ENCODE measurements at regions not wholly inside any gene's neighbourhood (a gene's known extent, or its start where the extent isn't known, plus 50 kb on each side); places are given as distances from the start of the nearest gene placed in this dataset.

- no peak for DNase-seq (ENCODE audit: low read depth)
These were observed 483.2 kb downstream of the TLR4 start for GRCh38 chr9:118187408-118187807.

DNA sequence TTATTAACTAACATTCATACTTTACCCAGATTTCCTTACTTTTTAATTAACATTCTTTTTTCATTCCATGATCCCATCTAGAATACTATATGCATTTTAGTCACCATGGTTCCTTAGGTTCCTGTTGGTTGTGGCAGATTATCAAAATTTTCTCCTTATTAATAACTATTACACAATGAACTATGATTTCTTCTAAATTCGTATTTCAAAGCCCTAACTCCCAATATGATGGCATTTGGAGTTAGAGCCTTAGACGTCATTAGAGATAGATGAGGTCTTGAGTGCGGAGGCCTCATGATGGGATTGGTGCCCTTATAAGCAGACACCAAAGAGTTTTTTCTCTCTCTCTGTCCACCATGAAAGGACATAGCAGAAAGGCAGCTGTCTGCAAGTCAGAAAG, 485.4 kb downstream of the TLR4 start:
- no peak for DNase-seq (ENCODE audit: low read depth)

- no peak for DNase-seq (ENCODE audit: low read depth)
These were observed 488.6 kb downstream of the TLR4 start for GRCh38 chr9:118192807-118193206.

DNA sequence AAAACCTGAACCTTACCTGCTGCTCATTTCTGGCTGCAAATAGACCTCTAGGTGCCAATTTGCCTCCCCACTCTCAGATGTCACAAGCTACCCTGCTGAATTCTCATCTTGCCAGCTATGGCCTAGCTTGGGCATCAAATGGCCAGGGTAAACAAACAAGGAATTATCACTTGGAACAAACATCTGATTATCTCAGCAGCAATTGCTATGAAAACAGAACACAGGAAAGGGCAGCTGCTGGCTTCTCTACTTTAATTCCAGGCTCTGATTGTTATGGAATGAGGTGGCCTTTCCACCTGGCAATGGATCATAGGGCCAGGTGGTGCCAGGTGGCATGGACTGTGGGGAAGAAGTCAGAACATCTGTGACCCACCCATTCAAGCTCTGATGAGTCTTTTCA, 505.1 kb downstream of the TLR4 start:
- DNase-seq (ENCODE audit: low read depth), result no peak

DNA sequence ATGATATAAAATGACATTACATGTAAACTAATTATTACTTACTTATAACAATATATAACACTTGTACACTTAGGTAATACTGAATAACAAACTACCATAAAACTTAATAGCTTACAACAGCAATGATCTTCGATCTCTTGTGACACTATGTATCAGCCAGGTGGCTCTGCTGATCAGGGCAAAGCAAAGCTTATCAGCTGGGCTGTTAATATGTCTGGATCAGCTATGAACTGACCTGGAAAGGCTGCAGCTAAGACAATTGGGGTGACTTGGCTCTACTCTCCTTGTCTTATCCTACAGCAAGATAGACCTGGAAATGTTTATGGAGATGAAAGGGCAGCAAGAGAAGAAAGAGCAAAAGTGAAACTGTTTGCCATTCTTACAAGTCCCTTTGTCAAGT, 511.3 kb downstream of the TLR4 start:
- peak; percentile 6 for DNase-seq (ENCODE audit: low read depth)

- peak; percentile 63 for DNase-seq (ENCODE audit: low read depth)
These were observed 518.2 kb downstream of the TLR4 start for GRCh38 chr9:118222375-118222774.

DNA sequence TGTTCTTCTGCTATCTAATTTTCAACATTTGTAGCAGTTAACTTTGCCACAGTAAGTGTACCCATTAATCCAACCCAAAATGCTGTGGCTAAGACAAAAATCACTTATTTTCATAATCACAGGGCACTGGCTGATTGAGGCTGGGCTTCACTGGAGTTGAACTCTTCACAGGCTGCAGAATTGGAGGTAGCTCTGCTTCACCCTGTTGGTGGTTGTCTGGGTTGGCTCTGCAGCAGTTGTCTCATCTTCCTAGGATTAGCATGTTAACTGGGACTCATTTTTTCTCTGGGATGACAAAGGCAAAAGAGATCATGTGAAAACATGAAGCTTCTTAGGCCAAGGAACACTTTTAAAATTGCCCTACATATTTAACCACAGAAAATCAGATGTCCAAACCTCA, 518.9 kb downstream of the TLR4 start:
- DNase-seq (ENCODE audit: low read depth), result no peak

DNA sequence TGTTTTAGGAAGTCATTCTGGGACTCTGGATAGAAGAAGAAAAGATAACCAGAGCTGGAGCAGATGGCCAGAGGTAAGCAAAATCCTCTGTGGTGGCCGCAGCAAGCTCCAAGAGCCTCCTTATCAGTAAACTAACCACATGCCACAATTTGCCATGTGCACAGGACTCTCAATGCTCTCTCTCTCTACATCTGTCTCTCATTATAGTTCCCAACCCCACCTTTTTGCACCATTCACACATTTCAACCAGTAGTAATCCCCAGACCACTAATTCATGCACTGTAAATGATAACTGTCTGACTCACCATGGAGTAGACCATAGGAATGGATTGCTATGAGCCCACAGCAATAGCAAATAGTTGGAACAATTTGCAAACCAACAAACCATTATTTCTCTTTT, 526.1 kb downstream of the TLR4 start:
- DNase-seq (ENCODE audit: low read depth), result peak; percentile 83

- no peak for DNase-seq (ENCODE audit: low read depth)
These were observed 532.4 kb downstream of the TLR4 start for GRCh38 chr9:118236625-118237024.

DNA sequence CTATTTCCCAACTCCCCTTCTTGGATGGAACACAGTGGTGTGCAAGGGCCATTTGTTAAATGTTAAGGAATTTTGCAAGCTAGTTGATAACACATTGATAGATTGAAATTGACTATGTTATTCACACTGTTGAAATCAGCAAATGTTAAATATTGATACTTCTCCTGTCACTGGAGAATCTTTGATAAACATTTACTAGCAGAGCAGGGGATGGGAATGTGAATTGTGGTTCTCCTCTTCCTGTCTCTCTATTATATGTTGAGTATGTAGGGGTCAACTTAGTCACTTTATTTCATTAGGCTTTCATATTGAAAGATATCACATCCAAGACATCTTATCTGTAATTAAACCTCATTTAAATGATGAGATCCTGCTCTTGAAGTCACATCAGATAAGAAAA, 533.9 kb downstream of the TLR4 start:
- DNase-seq (ENCODE audit: low read depth), result no peak

DNA sequence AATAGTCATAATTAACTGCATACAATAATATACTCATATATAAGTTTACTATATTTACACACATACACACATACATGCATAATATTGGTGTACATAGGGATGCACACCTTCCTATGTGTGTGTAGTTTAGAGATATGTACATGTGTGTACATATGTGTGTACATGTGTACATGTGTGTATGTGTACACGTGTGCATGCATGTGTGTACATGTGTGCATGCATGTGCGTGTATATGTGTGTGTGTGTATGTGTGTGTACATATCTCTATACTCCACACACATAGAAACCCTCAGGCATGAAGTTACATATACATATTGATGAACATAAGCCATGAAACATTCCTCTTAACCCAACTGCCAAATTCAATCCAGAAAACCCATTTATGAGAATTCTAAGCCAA, 547.8 kb downstream of the TLR4 start:
- DNase-seq (ENCODE audit: low read depth), result no peak

GRCh38 chr9:118262191-118262590, 558.0 kb downstream of the TLR4 start:
- DNase-seq (ENCODE audit: low read depth), result no peak

DNA sequence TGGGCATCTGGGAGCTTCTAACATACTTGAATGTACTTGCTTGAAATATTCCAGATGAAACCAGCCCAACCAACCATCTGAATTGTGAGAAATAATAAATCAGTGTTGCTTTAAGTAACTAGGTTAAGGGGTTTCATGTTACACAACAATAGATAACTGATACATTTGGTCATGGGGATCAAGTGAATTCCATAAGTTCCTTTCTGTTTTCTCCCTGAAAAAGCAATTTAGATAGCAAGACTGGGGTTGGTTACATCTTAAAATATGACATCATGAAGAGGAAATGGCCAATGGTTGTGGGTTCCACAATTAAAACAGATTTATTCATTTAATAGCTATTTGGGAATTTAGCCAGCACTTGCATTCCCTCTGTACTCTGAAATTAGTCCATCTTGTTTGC, 559.7 kb downstream of the TLR4 start:
- no peak for DNase-seq (ENCODE audit: low read depth)

DNA sequence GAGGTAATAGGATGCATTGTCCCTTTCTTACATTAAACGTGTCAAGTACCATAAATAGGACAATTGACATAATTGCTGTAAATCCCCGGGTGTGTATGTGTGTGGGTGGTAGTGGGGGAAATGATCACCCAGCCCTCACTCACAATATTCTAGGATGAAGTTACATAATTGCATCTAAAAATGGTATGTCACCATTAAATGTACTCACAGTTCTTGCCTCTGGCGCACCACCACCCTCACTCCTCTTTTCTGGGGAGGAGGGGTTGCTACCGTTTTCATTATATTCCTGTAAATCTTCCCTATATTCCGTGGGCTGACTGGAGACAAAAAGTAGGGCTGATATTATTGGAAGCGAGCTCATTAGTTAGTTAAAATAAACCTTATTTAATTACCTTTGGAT, 563.8 kb downstream of the TLR4 start:
- DNase-seq (ENCODE audit: low read depth), result no peak

DNA sequence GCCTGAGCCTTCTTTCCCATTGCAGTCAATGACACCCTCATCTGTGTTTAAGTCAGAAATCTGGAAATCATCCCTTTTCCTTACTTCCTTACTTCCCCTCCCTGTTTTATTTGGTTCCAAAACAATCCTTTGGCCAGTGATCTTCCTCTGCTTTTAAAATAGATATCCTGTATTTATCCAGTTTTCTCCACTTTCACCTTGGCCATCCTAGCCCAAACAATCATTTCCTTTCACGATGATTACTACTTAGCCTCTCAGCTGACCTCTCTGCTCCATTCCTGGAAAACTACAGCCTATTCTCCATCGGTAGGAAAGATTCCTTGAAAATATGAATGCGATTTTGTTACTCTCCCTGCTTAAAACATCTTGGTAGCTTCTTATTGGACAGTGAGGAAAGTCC, 565.4 kb downstream of the TLR4 start:
- DNase-seq (ENCODE audit: low read depth), result no peak

- peak; percentile 17 for DNase-seq (ENCODE audit: low read depth)
These were observed 567.1 kb downstream of the TLR4 start for GRCh38 chr9:118271331-118271730.

GRCh38 chr9:118271936-118272335, 567.7 kb downstream of the TLR4 start:
- peak; percentile 56 for DNase-seq (ENCODE audit: low read depth)

GRCh38 chr9:118273048-118273447, 568.8 kb downstream of the TLR4 start:
- DNase-seq (ENCODE audit: low read depth), result no peak

DNA sequence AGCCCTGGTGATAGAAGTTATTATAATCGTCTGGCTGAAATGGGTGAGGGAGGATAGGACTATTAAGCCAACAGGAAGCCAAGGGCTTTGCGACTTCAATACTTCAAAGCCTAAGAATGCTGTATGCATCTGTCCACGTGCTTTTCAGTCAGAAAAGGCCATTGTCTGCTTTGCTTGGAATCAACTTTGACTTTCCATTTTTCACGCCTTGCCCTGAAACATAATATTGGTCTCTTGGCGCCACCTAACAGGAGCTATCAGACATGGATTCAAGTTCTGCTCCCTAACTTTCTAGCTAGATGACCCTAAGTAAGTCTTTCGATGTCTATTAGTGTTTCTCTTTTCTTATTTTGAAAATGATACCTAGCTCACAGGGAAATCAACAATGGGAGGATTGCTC, 572.6 kb downstream of the TLR4 start:
- no peak for DNase-seq (ENCODE audit: low read depth)

DNA sequence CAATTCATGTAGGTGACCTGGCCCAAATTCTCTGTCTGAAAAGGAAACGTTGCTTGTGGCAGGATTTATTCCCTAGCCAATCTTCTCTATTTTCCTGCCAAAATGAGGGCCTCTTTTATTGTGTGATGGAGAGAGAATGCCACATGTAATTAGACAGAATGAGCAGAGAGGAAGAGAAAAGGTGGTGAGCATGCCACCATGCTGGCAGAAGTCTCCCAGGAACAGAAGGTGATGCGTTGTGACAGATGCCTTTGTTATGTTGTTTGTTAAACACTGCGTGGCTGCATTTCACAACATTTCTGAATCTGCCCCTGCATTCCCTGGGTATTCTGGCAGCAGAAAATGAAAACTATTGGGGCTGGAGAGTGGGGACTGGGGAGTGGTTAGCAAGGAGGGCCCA, 577.6 kb downstream of the TLR4 start:
- DNase-seq (ENCODE audit: low read depth), result no peak

DNA sequence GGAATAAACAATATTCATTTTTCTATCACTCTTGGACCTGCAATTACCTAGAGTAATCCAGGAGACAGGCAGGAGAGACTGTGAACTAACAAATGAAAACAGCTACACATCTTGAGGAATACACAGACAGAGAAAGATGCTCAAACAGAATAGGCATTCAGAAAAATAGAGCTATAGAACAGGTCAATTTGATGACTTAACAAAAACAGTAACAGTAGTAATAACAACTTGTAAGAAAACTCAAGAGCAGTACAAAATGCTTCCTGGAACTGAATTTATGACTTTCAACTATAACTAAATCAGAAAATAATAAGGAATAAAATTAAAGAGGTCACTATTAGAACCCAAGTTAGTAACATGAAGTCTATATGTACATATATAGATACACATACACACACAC, 579.3 kb downstream of the TLR4 start:
- DNase-seq (ENCODE audit: low read depth), result no peak

GRCh38 chr9:118290116-118290515, 585.9 kb downstream of the TLR4 start:
- DNase-seq (ENCODE audit: low read depth), result no peak

- no peak for DNase-seq (ENCODE audit: low read depth)
These were observed 591.2 kb downstream of the TLR4 start for GRCh38 chr9:118295413-118295812.

GRCh38 chr9:118302721-118303120, 598.5 kb downstream of the TLR4 start:
- no peak for DNase-seq (ENCODE audit: low read depth)

- DNase-seq (ENCODE audit: low read depth), result no peak
These were observed 599.0 kb downstream of the TLR4 start for GRCh38 chr9:118303216-118303615.

All from M059J (cell line).